Fibroblast of lung (primary cell): ENCODE measurements at regions not wholly inside any gene's neighbourhood (a gene's known extent, or its start where the extent isn't known, plus 50 kb on each side); places are given as distances from the start of the nearest gene placed in this dataset.

Source experiments
- DNase-seq, 2 donors: peaks; one replicate each; pipeline versions ENCODE4 v3.0.0 to v3.0.0-alpha.2; 2010; ENCODE audit warnings: low read depth in 2 of 2
- H2AFZ ChIP-seq: 2 replicates; pipeline ENCODE4 v1.5.1; 2012; ENCODE audit warnings: low read length, control low read depth, inconsistent platforms
- H3K27ac ChIP-seq: 2 replicates; pipeline ENCODE4 v1.5.1; 2011; ENCODE audit warnings: low read length, control low read depth; ENCODE audit not compliant: insufficient read depth
- H3K27me3 ChIP-seq: 2 replicates; pipeline ENCODE4 v1.5.1; 2011; ENCODE audit warnings: mild to moderate bottlenecking, low read length; ENCODE audit not compliant: control insufficient read depth, insufficient read depth
- H3K36me3 ChIP-seq: 2 replicates; pipeline ENCODE4 v1.5.1; 2011; ENCODE audit warnings: low read length; ENCODE audit not compliant: control insufficient read depth, insufficient read depth
- H3K4me1 ChIP-seq: 2 replicates; pipeline ENCODE4 v1.5.1; 2011; ENCODE audit warnings: low read length; ENCODE audit not compliant: control insufficient read depth, insufficient read depth; ENCODE audit errors: extremely low read depth
- H3K4me2 ChIP-seq: 2 replicates; pipeline ENCODE4 v1.5.1; 2011; ENCODE audit warnings: low read length, control low read depth; ENCODE audit not compliant: insufficient read depth; ENCODE audit errors: extremely low read depth
- H3K4me3 ChIP-seq, 4 experiments: fragments of 200-600 bp in 1 of 4; sonication (generic) in 1 of 4; replicated peaks in 1 of 4; 2 replicates each; pipeline ENCODE4 v1.5.1; 2011 to 2016; ENCODE audit warnings: low read length in 4 of 4, low read depth in 3 of 4, mild to moderate bottlenecking in 3 of 4, control low read depth in 2 of 4, inconsistent platforms in 1 of 4, mixed read lengths in 1 of 4; ENCODE audit not compliant: insufficient read depth in 1 of 4; ENCODE audit errors: control extremely low read depth in 1 of 4
- H3K79me2 ChIP-seq: 2 replicates; pipeline ENCODE4 v1.5.1; 2012; ENCODE audit warnings: mild to moderate bottlenecking, low read length, inconsistent platforms; ENCODE audit not compliant: control insufficient read depth, insufficient read depth
- H3K9ac ChIP-seq: 2 replicates; pipeline ENCODE4 v1.5.1; 2011; ENCODE audit warnings: mild to moderate bottlenecking, low read length, control low read depth; ENCODE audit not compliant: insufficient read depth
- H3K9me3 ChIP-seq: 2 replicates; pipeline ENCODE4 v1.5.1; 2012; ENCODE audit warnings: low read depth, low read length; ENCODE audit not compliant: control insufficient read depth, insufficient read depth
- H4K20me1 ChIP-seq: 2 replicates; pipeline ENCODE4 v1.5.1; 2011; ENCODE audit warnings: low read length; ENCODE audit not compliant: control insufficient read depth, insufficient read depth; ENCODE audit errors: extremely low read depth
- CTCF ChIP-seq, 2 donors: IDR thresholded peaks in 1 of 2; conservative IDR thresholded peaks in 1 of 2; 1 replicate in 1 of 2; 2 replicates in 1 of 2; pipeline ENCODE4 v1.5.1; 2011 to 2012; ENCODE audit warnings: low read length in 2 of 2, control low read depth in 1 of 2, inconsistent platforms in 1 of 2, low read depth in 1 of 2, mild to moderate bottlenecking in 1 of 2
- EZH2 ChIP-seq: IDR thresholded peaks from 2 replicates; pipeline ENCODE4 v1.5.1; 2012; ENCODE audit warnings: low read length, control low read depth, mild to moderate bottlenecking; ENCODE audit errors: missing control alignments

- no peaks in the 10 kb centered on the region for H4K20me1 ChIP-seq
- no peak overlapping the region for H3K4me2 ChIP-seq
- H3K36me3 ChIP-seq, result no peaks in the 10 kb centered on the region
- no peaks in the 10 kb centered on the region for H3K4me1 ChIP-seq
- TF ChIP-seq EZH2 (no peak), CTCF (conservative IDR thresholded peaks at IDR 0.05 in 1 of 2, IDR thresholded peaks at IDR 0.05 in 1 of 2; ENCODE audit: low read depth in 1 of 2, low read length in 2 of 2) (no peak)
- no peak overlapping the region for H3K4me3 ChIP-seq
- no peak overlapping the region for H3K9ac ChIP-seq
- no peaks in the 10 kb centered on the region for H3K9me3 ChIP-seq
- peak in 1 of 2 donors; percentile 17 for DNase-seq
- H3K27ac ChIP-seq, result no peak overlapping the region
- no peaks in the 10 kb centered on the region for H3K79me2 ChIP-seq
- H2AFZ ChIP-seq, result no peak overlapping the region
- no peaks in the 10 kb centered on the region for H3K27me3 ChIP-seq
Observed at GRCh38 chr10:106083572-106083971, 1080.9 kb downstream of the SORCS1 start.

DNA sequence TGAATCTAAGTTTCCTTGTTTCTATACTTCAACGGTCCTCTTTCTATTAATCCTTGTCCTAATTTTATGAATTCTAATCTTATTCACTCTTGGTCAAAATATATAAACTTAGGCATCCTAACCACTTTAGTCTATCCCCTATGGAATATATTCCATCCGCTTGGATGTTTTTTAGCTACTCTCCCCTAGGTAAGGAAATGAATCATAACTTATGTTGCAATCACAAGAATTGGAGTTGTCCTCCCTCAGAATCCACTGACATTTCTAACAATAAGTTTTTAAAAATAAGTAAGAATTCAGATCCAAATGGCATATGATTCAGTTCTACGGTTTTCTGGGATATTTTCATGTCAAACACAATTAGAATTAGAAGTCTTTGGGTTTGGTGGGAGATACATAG, 1081.6 kb downstream of the SORCS1 start:
- Histone ChIP-seq H3K27me3 (no peaks in the 10 kb centered on the region), H4K20me1 (no peaks in the 10 kb centered on the region), H3K9ac (no peak overlapping the region), H3K9me3 (no peaks in the 10 kb centered on the region), H3K79me2 (no peaks in the 10 kb centered on the region), H3K4me3 (no peak overlapping the region), H3K36me3 (no peaks in the 10 kb centered on the region), H3K4me1 (no peaks in the 10 kb centered on the region), H3K27ac (no peak overlapping the region), H2AFZ (no peak overlapping the region), H3K4me2 (no peak overlapping the region)
- DNase-seq, result no peak
- TF ChIP-seq CTCF (conservative IDR thresholded peaks at IDR 0.05 in 1 of 2, IDR thresholded peaks at IDR 0.05 in 1 of 2; ENCODE audit: low read depth in 1 of 2, low read length in 2 of 2) (no peak), EZH2 (no peak)

GRCh38 chr10:106078895-106079576, 1085.5 kb downstream of the SORCS1 start:
- H4K20me1 ChIP-seq, result no peaks in the 10 kb centered on the region
- H3K79me2 ChIP-seq, result no peaks in the 10 kb centered on the region
- H3K9ac ChIP-seq, result no peak overlapping the region
- H3K9me3 ChIP-seq, result no peaks in the 10 kb centered on the region
- no peak overlapping the region for H3K27ac ChIP-seq
- no peaks in the 10 kb centered on the region for H3K27me3 ChIP-seq
- no peak overlapping the region for H3K4me2 ChIP-seq
- no peaks in the 10 kb centered on the region for H3K36me3 ChIP-seq
- H3K4me3 ChIP-seq, result no peak overlapping the region
- H3K4me1 ChIP-seq, result no peaks in the 10 kb centered on the region
- TF ChIP-seq CTCF (conservative IDR thresholded peaks at IDR 0.05 in 1 of 2, IDR thresholded peaks at IDR 0.05 in 1 of 2; ENCODE audit: low read depth in 1 of 2, low read length in 2 of 2) (no peak), EZH2 (no peak)
- H2AFZ ChIP-seq, result no peak overlapping the region
- peak in 1 of 2 donors; percentile 24 for DNase-seq
